Parathyroid adenoma (tissue), 2 donors: ENCODE measurements at regions not wholly inside any gene's neighbourhood (a gene's known extent, or its start where the extent isn't known, plus 50 kb on each side); places are given as distances from the start of the nearest gene placed in this dataset.

Experiments
- H2AFZ ChIP-seq: fragments of 300-600 bp; sonication (generic); one replicate; pipeline ENCODE4 v1.7.0; 2017; ENCODE audit warnings: antibody characterized with exemption, mild to moderate bottlenecking
- H3K27ac ChIP-seq: fragments of 300-600 bp; sonication (generic); one replicate; pipeline ENCODE4 v1.7.0; 2017
- H3K27me3 ChIP-seq: fragments of 300-600 bp; sonication (generic); one replicate; pipeline ENCODE4 v1.7.0; 2017; ENCODE audit warnings: low read length; ENCODE audit not compliant: control insufficient read depth, insufficient read depth
- H3K36me3 ChIP-seq: fragments of 300-600 bp; sonication (generic); one replicate; pipeline ENCODE4 v1.7.0; 2017; ENCODE audit warnings: low read length; ENCODE audit not compliant: control insufficient read depth, insufficient read depth
- H3K4me1 ChIP-seq: fragments of 300-600 bp; sonication (generic); one replicate; pipeline ENCODE4 v1.7.0; 2017; ENCODE audit warnings: control low read depth
- H3K4me2 ChIP-seq: fragments of 300-600 bp; sonication (generic); one replicate; pipeline ENCODE4 v1.7.0; 2017; ENCODE audit warnings: low read length
- H3K4me3 ChIP-seq: fragments of 300-600 bp; sonication (generic); one replicate; pipeline ENCODE4 v1.7.0; 2017; ENCODE audit warnings: low read depth, low read length
- H3K79me2 ChIP-seq: fragments of 300-600 bp; sonication (generic); one replicate; pipeline ENCODE4 v1.7.0; 2017; ENCODE audit warnings: control low read depth
- H3K9ac ChIP-seq: fragments of 300-600 bp; sonication (generic); one replicate; pipeline ENCODE4 v1.7.0; 2017; ENCODE audit warnings: mild to moderate bottlenecking
- H3K9me3 ChIP-seq: fragments of 300-600 bp; sonication (generic); one replicate; pipeline ENCODE4 v1.7.0; 2017; ENCODE audit warnings: low read length; ENCODE audit not compliant: control insufficient read depth
- CTCF ChIP-seq: fragments of 300-600 bp; sonication (generic); IDR thresholded peaks from one replicate; pipeline ENCODE4 v1.7.0; 2017; ENCODE audit warnings: antibody characterized with exemption, mild to moderate bottlenecking
- donor health status: primary hyperparathyroidism.

- no peaks in the 10 kb centered on the region for H3K36me3 ChIP-seq
- no peak overlapping the region for H2AFZ ChIP-seq
- no peaks in the 10 kb centered on the region for H3K9me3 ChIP-seq
- no peak overlapping the region for H3K27ac ChIP-seq
- no peak overlapping the region for H3K4me2 ChIP-seq
- H3K9ac ChIP-seq = no peak overlapping the region
- H3K4me3 ChIP-seq = no peak overlapping the region
- H3K27me3 ChIP-seq = no peaks in the 10 kb centered on the region
- H3K4me1 ChIP-seq = no peaks in the 10 kb centered on the region
- H3K79me2 ChIP-seq = no peaks in the 10 kb centered on the region
- TF ChIP-seq CTCF = no peak
These were observed 483.5 kb upstream of the TNC start for GRCh38 chr9:115601434-115601833.

- H3K36me3 ChIP-seq = no peaks in the 10 kb centered on the region
- H3K9ac ChIP-seq = no peak overlapping the region
- no peaks in the 10 kb centered on the region for H3K9me3 ChIP-seq
- no peak overlapping the region for H3K27ac ChIP-seq
- no peak overlapping the region for H3K4me2 ChIP-seq
- no peaks in the 10 kb centered on the region for H3K27me3 ChIP-seq
- H3K4me3 ChIP-seq = no peak overlapping the region
- H2AFZ ChIP-seq = no peak overlapping the region
- TF ChIP-seq CTCF = no peak
- H3K79me2 ChIP-seq = no peaks in the 10 kb centered on the region
- H3K4me1 ChIP-seq = no peaks in the 10 kb centered on the region
These were observed 487.0 kb upstream of the TNC start for GRCh38 chr9:115604831-115605483.

DNA sequence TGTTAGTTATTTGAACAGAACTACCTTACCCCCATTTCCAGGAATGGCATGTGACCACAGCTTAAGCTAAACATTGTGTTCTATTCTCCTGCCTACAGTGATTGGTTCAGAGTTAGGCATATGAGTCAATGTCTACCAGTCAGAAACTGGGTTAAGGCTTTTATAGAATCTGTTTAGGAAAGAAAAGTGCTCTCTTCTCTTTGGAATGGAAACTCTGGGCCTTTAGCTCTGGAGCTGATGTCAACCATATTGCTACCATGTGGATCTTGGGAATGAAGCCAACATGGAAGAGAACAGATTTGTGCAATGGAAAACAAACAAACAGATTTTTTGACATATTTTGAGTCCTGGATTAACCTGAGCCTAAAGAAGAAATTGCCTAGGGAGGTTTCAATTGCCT is 488.9 kb upstream of the TNC start:
- Histone ChIP-seq H3K36me3 (no peaks in the 10 kb centered on the region), H2AFZ (no peak overlapping the region), H3K9me3 (no peaks in the 10 kb centered on the region), H3K27me3 (no peaks in the 10 kb centered on the region), H3K4me2 (no peak overlapping the region), H3K9ac (no peak overlapping the region), H3K79me2 (no peaks in the 10 kb centered on the region), H3K27ac (no peak overlapping the region), H3K4me1 (no peaks in the 10 kb centered on the region), H3K4me3 (no peak overlapping the region)
- no peak for TF ChIP-seq CTCF

DNA sequence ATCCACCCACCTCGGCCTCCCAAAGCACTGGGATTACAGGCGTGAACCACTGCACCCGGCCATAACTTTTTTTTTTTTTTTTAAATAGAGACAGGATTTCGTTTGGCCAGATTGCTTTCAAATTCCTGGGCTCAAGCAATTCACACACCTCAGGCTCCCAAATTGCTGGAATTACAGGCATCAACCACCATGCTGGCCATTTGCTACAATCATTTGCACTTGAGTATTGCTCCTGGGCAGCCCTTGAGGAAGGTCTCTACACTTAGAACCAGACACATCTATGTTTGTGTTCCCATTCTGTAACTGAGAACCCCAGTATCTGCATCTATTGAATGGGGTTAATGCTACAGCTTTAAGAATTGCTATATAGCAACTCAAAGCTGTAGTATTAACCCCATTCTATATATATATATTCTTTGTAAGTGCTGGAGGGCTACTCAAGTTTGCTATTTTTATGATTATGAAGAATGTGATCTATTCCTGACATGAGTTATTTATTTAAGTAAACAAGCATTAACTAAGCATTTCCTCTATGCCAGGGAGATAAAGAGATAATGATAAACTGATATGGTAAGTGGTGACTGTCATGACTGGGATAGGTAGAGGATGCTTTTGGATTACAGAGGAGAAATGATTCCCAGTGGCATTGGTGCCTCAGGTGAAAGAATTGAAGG is 496.5 kb upstream of the TNC start:
- Histone ChIP-seq H3K79me2 (no peaks in the 10 kb centered on the region), H2AFZ (no peak overlapping the region), H3K4me2 (no peak overlapping the region), H3K27ac (no peak overlapping the region), H3K36me3 (no peaks in the 10 kb centered on the region), H3K4me3 (no peak overlapping the region), H3K9me3 (no peaks in the 10 kb centered on the region), H3K27me3 (no peaks in the 10 kb centered on the region), H3K4me1 (no peaks in the 10 kb centered on the region), H3K9ac (no peak overlapping the region)
- no peak for TF ChIP-seq CTCF

- H3K9me3 ChIP-seq = no peaks in the 10 kb centered on the region
- H2AFZ ChIP-seq = no peak overlapping the region
- H3K79me2 ChIP-seq = no peaks in the 10 kb centered on the region
- no peaks in the 10 kb centered on the region for H3K27me3 ChIP-seq
- TF ChIP-seq CTCF = no peak
- H3K4me3 ChIP-seq = no peak overlapping the region
- no peak overlapping the region for H3K4me2 ChIP-seq
- H3K4me1 ChIP-seq = no peaks in the 10 kb centered on the region
- no peaks in the 10 kb centered on the region for H3K36me3 ChIP-seq
- no peak overlapping the region for H3K9ac ChIP-seq
- no peak overlapping the region for H3K27ac ChIP-seq
These were observed 497.0 kb upstream of the TNC start for GRCh38 chr9:115615000-115615401.
